ENCODE measurements at regions not wholly inside any gene's neighbourhood (a gene's known extent, or its start where the extent isn't known, plus 50 kb on each side); places are given as distances from the start of the nearest gene placed in this dataset.

DNA sequence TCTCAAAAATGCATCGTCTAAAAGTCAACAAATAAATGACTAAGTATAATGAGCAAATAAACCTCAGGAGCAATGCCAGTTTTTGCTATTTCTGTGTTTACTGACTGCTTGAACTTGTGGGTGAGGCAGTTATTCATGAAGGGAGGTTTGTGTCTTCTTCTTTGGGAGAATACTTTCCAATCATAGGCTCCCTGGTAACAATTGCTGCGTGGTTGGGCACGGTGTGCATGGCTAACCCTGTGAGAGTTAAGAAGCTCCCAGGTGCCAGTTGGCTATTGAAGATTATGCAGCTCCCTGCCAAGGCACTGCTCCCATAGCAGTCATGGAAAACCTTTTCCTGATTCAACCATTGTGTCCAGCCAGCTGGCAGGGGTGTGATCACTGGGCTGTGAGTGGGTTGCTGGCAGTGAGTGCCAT is 775.9 kb upstream of the GOT2 start:
- no peak for TF ChIP-seq CTCF (conservative IDR thresholded peaks at IDR 0.05; ENCODE audit: low read depth, low read length)
- no peak for TF ChIP-seq EZH2 (IDR thresholded peaks at IDR 0.05; ENCODE audit: low read length, unreplicated experiment)
- no peak for TF ChIP-seq EZH2phosphoT487 (IDR thresholded peaks at IDR 0.05; ENCODE audit: borderline replicate concordance, low read length)

Data from PC-3 (cell line).